ENCODE measurements at regions not wholly inside any gene's neighbourhood (a gene's known extent, or its start where the extent isn't known, plus 50 kb on each side); places are given as distances from the start of the nearest gene placed in this dataset.

DNA sequence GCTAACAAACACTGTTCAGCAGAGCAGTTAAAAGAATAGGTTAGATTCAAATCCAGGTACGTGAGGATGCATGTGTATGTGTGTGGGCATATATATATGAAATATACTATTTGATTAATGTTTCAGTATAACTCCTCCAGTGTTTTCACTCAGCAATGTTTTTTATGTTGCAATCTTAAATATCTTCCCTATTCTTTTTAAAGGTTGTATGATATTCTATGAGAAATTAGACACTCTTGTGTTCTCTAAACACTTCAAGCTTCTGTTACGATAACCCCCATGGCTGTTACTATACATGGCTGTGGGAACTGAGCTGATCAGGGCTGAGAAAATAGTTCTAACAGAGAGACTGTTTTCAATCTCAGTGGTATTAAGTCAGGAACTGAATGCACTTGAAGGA, 421.0 kb downstream of the CBLN4 start:
- Mint-ChIP-seq H3K4me1 (ENCODE audit: low read depth, unreplicated experiment) (no peaks in the 10 kb centered on the region), H3K9me3 (ENCODE audit: unreplicated experiment) (peaks cover 5% of the 10 kb centered on the region), H3K27me3 (ENCODE audit: unreplicated experiment) (no peaks in the 10 kb centered on the region), H3K27ac (ENCODE audit: unreplicated experiment) (no peak overlapping the region), H3K36me3 (ENCODE audit: unreplicated experiment) (no peaks in the 10 kb centered on the region), H3K4me3 (ENCODE audit: unreplicated experiment) (no peak overlapping the region)
- TF ChIP-seq, protein P1, sequence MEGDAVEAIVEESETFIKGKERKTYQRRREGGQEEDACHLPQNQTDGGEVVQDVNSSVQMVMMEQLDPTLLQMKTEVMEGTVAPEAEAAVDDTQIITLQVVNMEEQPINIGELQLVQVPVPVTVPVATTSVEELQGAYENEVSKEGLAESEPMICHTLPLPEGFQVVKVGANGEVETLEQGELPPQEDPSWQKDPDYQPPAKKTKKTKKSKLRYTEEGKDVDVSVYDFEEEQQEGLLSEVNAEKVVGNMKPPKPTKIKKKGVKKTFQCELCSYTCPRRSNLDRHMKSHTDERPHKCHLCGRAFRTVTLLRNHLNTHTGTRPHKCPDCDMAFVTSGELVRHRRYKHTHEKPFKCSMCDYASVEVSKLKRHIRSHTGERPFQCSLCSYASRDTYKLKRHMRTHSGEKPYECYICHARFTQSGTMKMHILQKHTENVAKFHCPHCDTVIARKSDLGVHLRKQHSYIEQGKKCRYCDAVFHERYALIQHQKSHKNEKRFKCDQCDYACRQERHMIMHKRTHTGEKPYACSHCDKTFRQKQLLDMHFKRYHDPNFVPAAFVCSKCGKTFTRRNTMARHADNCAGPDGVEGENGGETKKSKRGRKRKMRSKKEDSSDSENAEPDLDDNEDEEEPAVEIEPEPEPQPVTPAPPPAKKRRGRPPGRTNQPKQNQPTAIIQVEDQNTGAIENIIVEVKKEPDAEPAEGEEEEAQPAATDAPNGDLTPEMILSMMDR (IDR thresholded peaks at IDR 0.05; ENCODE audit: partially characterized antibody, unreplicated experiment): no peak
- DNase-seq: no peak

DNA sequence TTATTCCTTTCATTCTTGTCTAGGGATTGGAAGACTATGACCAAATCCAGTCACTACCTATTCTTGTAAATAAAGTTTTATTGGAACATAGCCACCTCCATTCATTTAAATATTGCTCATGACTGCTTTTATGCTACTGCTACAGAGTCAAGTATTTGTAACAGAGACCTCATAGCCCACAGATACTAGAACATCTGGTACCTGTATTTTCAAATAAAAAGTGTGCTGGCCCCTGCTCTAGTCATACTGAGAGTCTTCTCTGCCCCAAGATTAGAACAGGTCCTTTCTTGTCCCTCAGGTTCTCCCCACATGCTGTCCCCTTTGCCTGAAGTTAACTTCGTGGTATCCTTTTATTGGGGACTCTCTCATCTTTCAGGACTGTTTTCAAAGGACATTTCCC, 422.3 kb downstream of the CBLN4 start:
- Mint-ChIP-seq H3K27ac (ENCODE audit: unreplicated experiment) (no peak overlapping the region), H3K36me3 (ENCODE audit: unreplicated experiment) (no peaks in the 10 kb centered on the region), H3K27me3 (ENCODE audit: unreplicated experiment) (no peaks in the 10 kb centered on the region), H3K4me3 (ENCODE audit: unreplicated experiment) (no peak overlapping the region), H3K4me1 (ENCODE audit: low read depth, unreplicated experiment) (no peaks in the 10 kb centered on the region), H3K9me3 (ENCODE audit: unreplicated experiment) (peaks cover 3% of the 10 kb centered on the region)
- TF ChIP-seq, protein P1 (IDR thresholded peaks at IDR 0.05; ENCODE audit: partially characterized antibody, unreplicated experiment): no peak
- DNase-seq: no peak

DNA sequence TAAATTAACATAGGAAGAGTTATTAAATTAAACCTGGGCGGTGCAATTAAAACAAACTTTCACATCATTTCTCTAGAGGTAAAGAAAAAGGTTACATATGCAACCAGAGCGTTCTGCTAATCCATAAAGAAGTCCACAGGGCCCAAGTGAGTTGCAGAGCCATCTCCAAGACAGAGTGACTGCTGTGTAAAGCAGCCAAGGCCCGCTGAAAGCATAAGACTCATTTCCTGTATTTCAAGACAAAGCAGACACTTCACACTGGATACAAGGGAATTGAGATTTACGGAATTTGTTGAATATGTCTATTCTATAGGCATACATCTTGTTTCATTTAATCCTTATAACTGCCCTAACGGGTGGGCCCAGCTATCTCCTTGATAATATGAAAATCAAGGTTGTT, 422.8 kb downstream of the CBLN4 start:
- TF ChIP-seq, protein P1 (IDR thresholded peaks at IDR 0.05; ENCODE audit: partially characterized antibody, unreplicated experiment): no peak
- no peaks in the 10 kb centered on the region for H3K4me1 Mint-ChIP-seq (ENCODE audit: low read depth, unreplicated experiment)

DNA sequence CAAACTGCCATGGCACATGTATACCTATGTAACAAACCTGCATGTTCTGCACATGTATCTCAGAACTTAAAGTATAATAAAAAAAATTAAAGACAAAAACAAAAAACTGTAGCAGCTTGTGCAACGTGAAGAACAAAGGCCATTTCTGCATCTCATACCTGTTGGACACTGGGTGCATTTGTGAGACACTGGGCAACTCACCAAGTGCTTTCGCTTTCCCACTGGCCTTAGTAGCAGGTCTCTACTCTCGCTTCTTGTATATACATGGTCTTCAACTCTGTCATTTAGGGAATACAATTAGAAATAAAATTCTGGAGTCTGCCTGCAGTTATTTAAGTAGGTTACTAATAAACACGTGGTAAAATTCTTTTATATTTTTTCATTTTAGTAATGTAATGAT, 423.8 kb downstream of the CBLN4 start:
- no peaks in the 10 kb centered on the region for H3K27me3 Mint-ChIP-seq (ENCODE audit: unreplicated experiment)
- H3K9me3 Mint-ChIP-seq (ENCODE audit: unreplicated experiment): peaks cover 3% of the 10 kb centered on the region
- H3K27ac Mint-ChIP-seq (ENCODE audit: unreplicated experiment): no peak overlapping the region
- TF ChIP-seq, protein P1 (IDR thresholded peaks at IDR 0.05; ENCODE audit: partially characterized antibody, unreplicated experiment): no peak
- H3K4me1 Mint-ChIP-seq (ENCODE audit: low read depth, unreplicated experiment): no peaks in the 10 kb centered on the region
- no peaks in the 10 kb centered on the region for H3K36me3 Mint-ChIP-seq (ENCODE audit: unreplicated experiment)
- H3K4me3 Mint-ChIP-seq (ENCODE audit: unreplicated experiment): no peak overlapping the region
- DNase-seq: no peak

More for the DNA sequence above, 422.8 kb downstream of the CBLN4 start:
- peaks cover 3% of the 10 kb centered on the region for H3K9me3 Mint-ChIP-seq (ENCODE audit: unreplicated experiment)
- H3K36me3 Mint-ChIP-seq (ENCODE audit: unreplicated experiment): no peaks in the 10 kb centered on the region
- no peak overlapping the region for H3K27ac Mint-ChIP-seq (ENCODE audit: unreplicated experiment)
- H3K4me3 Mint-ChIP-seq (ENCODE audit: unreplicated experiment): no peak overlapping the region
- DNase-seq: no peak
- no peaks in the 10 kb centered on the region for H3K27me3 Mint-ChIP-seq (ENCODE audit: unreplicated experiment)

DNA sequence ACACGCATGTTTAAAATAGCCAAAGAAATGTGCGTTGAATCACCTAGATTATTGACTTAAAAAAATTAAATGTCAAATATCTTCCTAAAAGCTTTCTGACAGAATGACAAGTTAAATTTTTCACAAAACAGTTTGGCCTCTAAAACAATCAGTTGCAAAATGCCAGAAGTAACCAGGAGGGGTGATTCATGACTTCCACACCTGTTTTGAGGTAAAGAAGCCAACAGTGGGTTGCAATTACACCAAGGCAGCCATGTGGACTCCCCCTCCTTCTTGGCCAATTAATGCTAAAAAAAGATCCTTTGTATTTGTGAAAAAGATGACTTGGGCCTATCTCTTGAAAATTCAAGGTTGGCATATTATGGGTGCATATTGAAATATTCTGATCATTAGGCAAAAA, 424.8 kb downstream of the CBLN4 start:
- Mint-ChIP-seq H3K4me3 (ENCODE audit: unreplicated experiment) (no peak overlapping the region), H3K27me3 (ENCODE audit: unreplicated experiment) (no peaks in the 10 kb centered on the region), H3K4me1 (ENCODE audit: low read depth, unreplicated experiment) (no peaks in the 10 kb centered on the region), H3K27ac (ENCODE audit: unreplicated experiment) (no peak overlapping the region), H3K36me3 (ENCODE audit: unreplicated experiment) (no peaks in the 10 kb centered on the region), H3K9me3 (ENCODE audit: unreplicated experiment) (peaks cover 3% of the 10 kb centered on the region)
- TF ChIP-seq, protein P1 (IDR thresholded peaks at IDR 0.05; ENCODE audit: partially characterized antibody, unreplicated experiment): no peak
- DNase-seq: no peak

All from glutamatergic neuron (in vitro differentiated cells).